COLO668 (cell line): ENCODE measurements at regions not wholly inside any gene's neighbourhood (a gene's known extent, or its start where the extent isn't known, plus 50 kb on each side); places are given as distances from the start of the nearest gene placed in this dataset.
A peak's percentile ranks its signal among the peaks of the same experiment; 100 is the strongest.
"Not testable (repeated sequence)": the region's sequence is repeated elsewhere in the genome, so short reads cannot be mapped to it uniquely, and the experiment has no call there.

Experiments
- DNase-seq: peaks from one replicate; lab custom pipeline; 2025; ENCODE audit not compliant: unreplicated experiment; lab: John Stamatoyannopoulos, UW

GRCh38 chr7:32691965-32692815, 196.9 kb downstream of the AVL9 start:
- DNase-seq, result not testable (repeated sequence)

- DNase-seq, result not testable (repeated sequence)
Measured at GRCh38 chr7:32688092-32688491, 192.8 kb downstream of the AVL9 start.

DNA sequence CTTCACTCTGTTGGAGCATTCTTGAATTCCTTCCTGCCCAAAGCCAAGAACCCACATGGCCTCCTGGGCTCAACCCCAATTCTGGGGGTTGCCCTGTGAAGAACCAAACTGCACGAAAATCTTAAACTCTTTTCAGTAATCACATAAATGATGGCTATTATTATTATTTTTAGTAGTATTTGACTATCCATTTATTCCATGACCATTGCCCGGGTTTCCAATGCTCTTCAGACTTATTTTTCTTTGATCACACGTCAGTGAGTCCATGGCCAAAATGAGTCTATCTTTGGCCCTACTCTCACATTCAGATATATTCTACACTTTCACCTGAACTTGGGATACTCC, 185.9 kb downstream of the AVL9 start:
- DNase-seq, result no peak

DNA sequence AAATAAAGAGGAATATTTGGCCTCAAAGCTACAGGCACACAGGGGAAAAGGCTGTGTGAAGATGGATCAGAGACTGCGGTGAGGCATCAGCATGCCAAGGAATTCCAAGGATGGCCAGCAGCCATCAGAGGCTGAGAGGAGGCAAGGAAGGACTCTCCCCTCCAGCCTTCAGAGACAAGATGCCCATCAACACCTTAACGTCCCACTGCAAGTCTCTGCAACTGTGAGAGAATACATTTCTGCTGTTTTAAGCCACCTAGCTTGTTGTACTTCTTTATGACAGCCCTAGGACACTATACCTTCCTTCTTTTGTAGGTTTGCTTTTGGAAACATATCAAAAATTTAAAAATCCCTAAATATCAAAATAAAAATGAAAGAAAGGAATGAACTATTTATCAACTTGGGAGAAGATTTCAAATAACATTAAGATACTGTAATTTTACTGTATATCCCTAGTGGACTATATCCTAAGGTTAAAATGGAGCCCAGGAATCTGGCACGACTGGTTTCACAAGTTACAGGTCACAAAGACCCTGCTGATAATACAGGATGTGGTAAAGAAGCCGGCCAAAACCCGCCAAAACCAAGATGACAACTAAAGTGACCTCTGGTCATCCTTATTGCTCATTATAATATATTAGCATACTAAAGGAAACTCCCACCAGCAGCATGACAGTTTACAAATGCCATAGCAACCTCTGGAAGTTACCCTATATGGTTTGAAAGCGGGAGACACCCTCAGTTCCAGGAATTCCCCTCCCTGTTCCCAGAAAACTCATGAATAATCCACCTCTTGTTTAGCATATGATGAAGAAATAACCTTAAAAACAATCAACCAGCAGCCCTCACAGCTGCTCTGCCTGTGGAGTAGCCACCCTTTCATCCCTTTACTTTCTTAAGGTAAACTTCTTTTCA, 185.2 kb downstream of the AVL9 start:
- peak; percentile 61 for DNase-seq

DNA sequence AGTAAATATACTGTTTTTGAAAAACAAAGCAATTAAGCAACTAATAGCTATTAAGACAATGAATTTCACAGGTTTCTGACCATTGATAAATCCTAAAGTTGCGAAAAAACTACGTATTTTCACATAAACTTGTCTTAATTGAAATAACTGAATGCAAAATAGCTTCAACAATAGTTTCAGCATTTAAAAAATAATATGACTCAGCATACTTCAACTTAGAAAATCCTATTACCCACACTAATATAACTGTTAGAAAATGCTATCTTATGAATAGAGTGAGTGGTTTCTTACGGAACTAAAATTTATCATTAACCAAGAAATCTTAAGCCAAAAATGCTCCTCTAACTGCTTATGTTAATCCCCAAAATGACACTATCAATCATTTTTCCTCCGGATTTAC, 183.9 kb downstream of the AVL9 start:
- DNase-seq, result no peak

- DNase-seq, result no peak
Measured at GRCh38 chr7:32677593-32677992, 182.3 kb downstream of the AVL9 start.

- no peak for DNase-seq
Measured at GRCh38 chr7:32676249-32676941, 181.1 kb downstream of the AVL9 start.

DNA sequence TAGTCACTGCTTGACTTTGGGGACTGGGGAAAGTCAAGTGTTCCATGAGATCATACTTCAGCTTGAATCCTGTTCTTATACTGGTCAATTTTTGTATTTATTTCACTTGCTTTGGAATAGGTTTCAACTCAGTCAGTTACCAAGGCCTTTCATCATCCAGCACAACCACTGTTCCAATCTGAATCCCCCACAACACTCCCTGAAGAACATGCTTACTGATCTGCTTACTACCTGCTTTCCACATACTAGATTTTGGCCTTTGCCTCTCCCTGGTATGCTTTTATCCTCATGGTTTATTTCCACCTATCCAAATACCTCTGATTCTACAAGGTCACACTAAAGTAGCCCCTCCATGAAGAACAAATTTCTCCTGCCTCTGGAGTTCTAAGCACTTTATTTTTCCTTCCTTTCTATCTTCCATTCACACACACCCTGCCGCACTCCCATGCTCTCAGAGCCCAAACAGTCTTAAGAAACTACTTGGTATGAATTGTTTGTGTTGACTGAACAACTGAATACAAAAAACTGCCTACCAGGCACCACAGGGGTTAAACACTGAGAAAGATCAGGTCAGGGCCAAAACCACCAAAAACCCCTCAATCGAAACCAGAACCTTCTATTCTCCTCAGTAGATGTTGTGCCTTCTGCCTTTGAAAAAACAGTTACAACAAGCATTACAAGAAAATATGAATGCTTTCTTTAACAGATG, 178.1 kb downstream of the AVL9 start:
- no peak for DNase-seq

DNA sequence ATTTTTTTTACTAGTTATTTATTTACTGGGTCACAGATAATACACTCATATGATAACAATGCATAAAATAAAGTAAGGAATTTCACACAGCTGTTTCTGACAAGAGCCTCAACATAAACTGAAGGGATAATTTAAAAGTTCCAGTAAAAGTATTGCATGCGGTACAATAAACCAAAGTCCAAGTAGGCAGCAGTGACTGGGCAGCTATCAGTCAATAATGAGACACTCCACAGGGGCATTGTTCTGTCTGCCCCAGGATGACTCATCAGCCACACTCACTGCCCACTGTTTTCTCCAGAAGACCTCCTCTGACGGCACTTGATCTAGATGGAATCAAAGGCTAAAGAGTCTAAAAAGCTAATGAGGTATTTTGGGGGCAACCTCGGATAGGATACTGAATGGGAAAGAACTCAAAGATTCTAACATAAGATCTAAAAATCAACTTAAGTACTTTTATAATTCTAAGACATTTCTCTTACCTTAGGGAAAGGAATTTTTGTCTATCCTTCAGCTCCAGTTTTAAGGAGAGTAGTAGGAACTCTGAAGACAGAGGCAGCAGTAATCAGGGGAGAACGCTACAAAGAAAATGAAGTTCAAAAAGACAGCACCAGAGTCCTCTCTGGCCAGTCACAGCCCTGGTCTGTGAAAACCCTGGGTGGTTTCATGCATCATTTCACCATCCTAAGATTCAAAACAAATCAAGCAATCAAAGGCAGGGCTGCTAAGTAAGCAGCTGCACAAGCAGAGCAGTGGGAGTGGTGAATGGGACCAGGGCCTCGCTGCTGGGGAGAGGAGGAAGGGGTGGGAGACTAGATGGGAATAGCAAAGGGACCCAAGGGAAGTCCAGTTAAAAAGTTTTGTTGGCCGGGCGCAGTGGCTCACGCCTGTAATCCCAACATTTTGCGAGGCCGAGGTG, 175.1 kb downstream of the AVL9 start:
- DNase-seq, result peak; percentile 79

GRCh38 chr7:32669173-32669870, 174.0 kb downstream of the AVL9 start:
- peak; percentile 75 for DNase-seq

GRCh38 chr7:32668387-32669097, 173.3 kb downstream of the AVL9 start:
- DNase-seq, result not testable (repeated sequence)

DNA sequence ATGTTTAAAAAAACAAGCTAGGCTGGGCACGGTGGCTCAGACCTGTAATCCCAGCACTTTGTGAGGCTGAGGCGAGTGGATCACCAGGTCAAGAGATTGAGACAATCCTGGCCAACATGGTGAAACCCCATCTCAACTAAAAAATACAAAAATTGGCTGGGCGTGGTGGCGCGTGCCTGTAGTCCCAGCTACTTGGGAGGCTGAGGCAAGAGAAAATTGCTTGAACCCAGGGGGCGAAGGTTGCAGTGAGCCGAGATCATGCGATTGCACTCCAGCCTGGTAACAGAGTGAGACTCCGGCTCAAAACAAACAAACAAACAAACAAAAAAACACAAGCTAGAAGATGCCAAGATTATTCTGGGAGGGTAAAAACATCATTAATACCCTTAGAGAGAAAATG, 172.3 kb downstream of the AVL9 start:
- not testable (repeated sequence) for DNase-seq

GRCh38 chr7:32663805-32664211, 168.5 kb downstream of the AVL9 start:
- not testable (repeated sequence) for DNase-seq

DNA sequence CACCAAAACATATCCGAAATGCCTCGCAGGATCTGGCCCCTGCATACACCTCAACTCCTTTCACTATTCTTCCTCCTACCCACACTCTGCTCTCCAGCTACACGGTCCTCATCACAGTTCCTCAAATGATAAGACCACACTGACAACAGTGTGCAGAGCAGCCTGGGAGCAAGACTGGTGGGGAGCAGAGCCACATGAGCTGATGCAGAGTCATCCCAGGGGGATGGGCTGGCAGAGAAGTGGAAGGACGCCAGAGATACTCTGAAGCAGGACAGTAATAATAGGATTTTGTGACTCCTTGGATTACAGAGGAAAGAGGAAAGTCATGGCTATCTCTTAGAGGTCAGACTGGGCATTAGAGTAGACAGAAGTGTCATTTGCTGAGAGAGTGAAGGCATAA, 167.2 kb downstream of the AVL9 start:
- not testable (repeated sequence) for DNase-seq

DNA sequence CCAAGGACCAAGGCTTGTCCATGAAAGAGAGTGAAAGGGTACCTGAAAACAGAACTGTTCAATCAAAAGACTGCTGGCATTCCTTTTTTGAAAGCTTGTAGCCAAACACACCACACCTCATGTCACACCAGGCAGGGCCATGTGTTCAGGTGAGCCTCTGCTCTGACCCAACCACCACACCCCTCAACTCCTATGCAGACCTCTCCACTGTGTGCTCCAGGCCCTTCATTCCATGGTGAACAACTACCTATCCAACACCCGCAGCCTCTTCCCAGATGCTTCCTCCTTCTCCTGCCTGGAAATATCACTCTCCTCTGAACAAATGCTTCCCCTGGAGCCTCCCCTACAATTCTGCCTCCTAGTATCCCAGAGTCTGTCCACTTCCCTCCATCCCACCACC, 166.6 kb downstream of the AVL9 start:
- DNase-seq, result no peak

- no peak for DNase-seq
Measured at GRCh38 chr7:32661501-32661900, 166.2 kb downstream of the AVL9 start.

GRCh38 chr7:32660936-32661335, 165.6 kb downstream of the AVL9 start:
- DNase-seq, result no peak

GRCh38 chr7:32659853-32660252, 164.6 kb downstream of the AVL9 start:
- DNase-seq, result no peak
